Sigmoid colon (tissue), 6 donors: ENCODE measurements at regions not wholly inside any gene's neighbourhood (a gene's known extent, or its start where the extent isn't known, plus 50 kb on each side); places are given as distances from the start of the nearest gene placed in this dataset.

Experiments used
- DNase-seq: peaks from one replicate; pipeline ENCODE4 v3.0.0-alpha.2; 2019
- H3K27ac ChIP-seq, 4 donors: fragments of 200-600 bp; sonication (generic); one replicate each; pipeline ENCODE4 v1.5.1; 2016 to 2019; ENCODE audit warnings: mild to moderate bottlenecking in 1 of 4
- H3K27me3 ChIP-seq, 3 donors: fragments of 200-600 bp; sonication (generic); one replicate each; pipeline ENCODE4 v1.5.1; 2019; ENCODE audit warnings: mild to moderate bottlenecking in 1 of 3
- H3K36me3 ChIP-seq, 4 donors: fragments of 200-600 bp; sonication (generic); one replicate each; pipeline ENCODE4 v1.5.1; 2016 to 2019
- H3K4me1 ChIP-seq, 4 donors: fragments of 200-600 bp; sonication (generic); one replicate each; pipeline ENCODE4 v1.5.1; 2017 to 2019
- H3K4me3 ChIP-seq, 4 donors: fragments of 200-600 bp; sonication (generic); one replicate each; pipeline ENCODE4 v1.5.1; 2017 to 2019; ENCODE audit warnings: mild to moderate bottlenecking in 2 of 4, moderate library complexity in 1 of 4
- H3K9me3 ChIP-seq, 4 donors: fragments of 200-600 bp in 3 of 4; sonication (generic) in 3 of 4; one replicate each; pipeline versions ENCODE4 v1.5.1 to v1.6.1; 2013 to 2019
- EP300 ChIP-seq, 4 donors: sonication (generic); formaldehyde crosslinking; IDR thresholded peaks; one replicate each; pipeline ENCODE4 v1.6.1; 2017; ENCODE audit warnings: antibody characterized with exemption in 4 of 4
- POLR2A ChIP-seq, 2 donors: fragments of 450-650 bp; IDR thresholded peaks; one replicate each; pipeline ENCODE4 v1.6.1; 2016; ENCODE audit warnings: antibody characterized with exemption in 2 of 2, mild to moderate bottlenecking in 2 of 2, moderate library complexity in 2 of 2
- POLR2AphosphoS5 ChIP-seq, 4 donors: sonication (generic); formaldehyde crosslinking; IDR thresholded peaks; one replicate each; pipeline ENCODE4 v1.6.1; 2017; ENCODE audit warnings: antibody characterized with exemption in 4 of 4
- WGBS, 2 donors: extraction: QIAGEN DNeasy Blood & Tissue Kit; methylation state at CpG; one replicate each; pipeline ENCODE4 v1.1.7; 2013; 5-methylcytosine and 5-hydroxymethylcytosine counted together
- intact Hi-C: fragments of 100-400 bp; cut with DNase I; formaldehyde crosslinking; loops from one replicate; pipeline ENCODE4 v1.15.1; 2023
- TF ChIP-seq, protein P1 (sequence below), 4 experiments: fragments of 450-650 bp in 3 of 4; fragments of 200-600 bp in 1 of 4; IDR thresholded peaks; one replicate each; pipeline ENCODE4 v1.5.1; 2016 to 2019; ENCODE audit warnings: antibody characterized with exemption in 4 of 4, mild to moderate bottlenecking in 3 of 4, moderate library complexity in 2 of 4
- donor health status: healthy with polysubstance abuse.
- donor health status: healthy.

DNA sequence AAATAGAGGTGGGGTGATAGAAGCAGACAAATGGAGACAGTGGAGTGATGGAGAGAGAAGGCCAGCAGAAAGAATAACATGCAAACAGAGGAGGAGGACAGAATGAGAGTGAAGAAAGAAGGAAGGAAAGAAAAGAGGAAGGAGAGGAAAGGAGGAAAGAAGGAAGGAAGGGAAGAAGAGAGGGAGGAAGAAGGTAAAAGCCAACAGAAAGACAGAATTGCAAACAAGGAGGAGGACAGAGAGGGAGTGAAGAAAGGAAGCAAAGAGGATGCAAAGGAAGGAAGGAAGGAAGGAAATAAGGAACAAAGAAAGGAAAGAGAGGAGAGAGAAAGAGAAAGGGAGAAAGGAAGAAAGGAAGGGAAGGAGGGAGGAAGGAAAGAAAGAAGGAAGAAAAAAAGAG is 444.0 kb downstream of the IRS1 start:
- intact Hi-C loops = no loop called here
- H3K4me1 ChIP-seq = no peaks in the 10 kb centered on the region
- H3K27ac ChIP-seq = no peak overlapping the region
- TF ChIP-seq, protein P1, sequence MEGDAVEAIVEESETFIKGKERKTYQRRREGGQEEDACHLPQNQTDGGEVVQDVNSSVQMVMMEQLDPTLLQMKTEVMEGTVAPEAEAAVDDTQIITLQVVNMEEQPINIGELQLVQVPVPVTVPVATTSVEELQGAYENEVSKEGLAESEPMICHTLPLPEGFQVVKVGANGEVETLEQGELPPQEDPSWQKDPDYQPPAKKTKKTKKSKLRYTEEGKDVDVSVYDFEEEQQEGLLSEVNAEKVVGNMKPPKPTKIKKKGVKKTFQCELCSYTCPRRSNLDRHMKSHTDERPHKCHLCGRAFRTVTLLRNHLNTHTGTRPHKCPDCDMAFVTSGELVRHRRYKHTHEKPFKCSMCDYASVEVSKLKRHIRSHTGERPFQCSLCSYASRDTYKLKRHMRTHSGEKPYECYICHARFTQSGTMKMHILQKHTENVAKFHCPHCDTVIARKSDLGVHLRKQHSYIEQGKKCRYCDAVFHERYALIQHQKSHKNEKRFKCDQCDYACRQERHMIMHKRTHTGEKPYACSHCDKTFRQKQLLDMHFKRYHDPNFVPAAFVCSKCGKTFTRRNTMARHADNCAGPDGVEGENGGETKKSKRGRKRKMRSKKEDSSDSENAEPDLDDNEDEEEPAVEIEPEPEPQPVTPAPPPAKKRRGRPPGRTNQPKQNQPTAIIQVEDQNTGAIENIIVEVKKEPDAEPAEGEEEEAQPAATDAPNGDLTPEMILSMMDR (IDR thresholded peaks at IDR 0.05) = no peak
- TF ChIP-seq POLR2A (IDR thresholded peaks at IDR 0.05) = no peak
- TF ChIP-seq POLR2AphosphoS5 (IDR thresholded peaks at IDR 0.05) = no peak
- TF ChIP-seq EP300 (IDR thresholded peaks at IDR 0.05) = no peak
- H3K27me3 ChIP-seq = no peaks in the 10 kb centered on the region
- no peaks in the 10 kb centered on the region for H3K36me3 ChIP-seq
- H3K4me3 ChIP-seq = no peak overlapping the region
- no peak for DNase-seq
- no peaks in the 10 kb centered on the region for H3K9me3 ChIP-seq

DNA sequence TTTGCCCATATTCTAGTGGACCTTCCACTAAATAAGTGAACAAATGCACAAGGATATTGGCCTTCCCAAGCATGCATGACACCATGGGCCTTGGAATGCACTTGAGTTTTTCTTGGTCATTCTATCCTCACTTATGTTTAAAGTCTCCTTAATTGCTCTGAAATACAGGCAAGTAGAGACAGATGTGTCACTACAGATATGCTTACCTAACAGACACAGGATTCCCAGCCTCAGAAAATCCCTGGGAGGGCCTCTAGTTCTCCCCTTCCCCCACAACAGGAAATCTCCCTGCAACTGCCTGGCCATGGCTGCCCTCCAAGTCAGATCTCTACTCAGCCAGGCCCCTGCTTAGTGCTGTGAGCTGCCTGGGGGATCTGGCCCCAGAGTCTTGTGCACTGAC is 445.2 kb downstream of the IRS1 start:
- TF ChIP-seq EP300 (IDR thresholded peaks at IDR 0.05) = no peak
- no peak for TF ChIP-seq POLR2AphosphoS5 (IDR thresholded peaks at IDR 0.05)
- TF ChIP-seq, protein P1 (IDR thresholded peaks at IDR 0.05) = no peak
- no peak for TF ChIP-seq POLR2A (IDR thresholded peaks at IDR 0.05)
- H3K27me3 ChIP-seq = no peaks in the 10 kb centered on the region
- no peak for DNase-seq
- no peak overlapping the region for H3K27ac ChIP-seq
- no peaks in the 10 kb centered on the region for H3K36me3 ChIP-seq
- no peak overlapping the region for H3K4me3 ChIP-seq
- intact Hi-C loops = no loop called here
- H3K4me1 ChIP-seq = no peaks in the 10 kb centered on the region
- H3K9me3 ChIP-seq = no peaks in the 10 kb centered on the region

DNA sequence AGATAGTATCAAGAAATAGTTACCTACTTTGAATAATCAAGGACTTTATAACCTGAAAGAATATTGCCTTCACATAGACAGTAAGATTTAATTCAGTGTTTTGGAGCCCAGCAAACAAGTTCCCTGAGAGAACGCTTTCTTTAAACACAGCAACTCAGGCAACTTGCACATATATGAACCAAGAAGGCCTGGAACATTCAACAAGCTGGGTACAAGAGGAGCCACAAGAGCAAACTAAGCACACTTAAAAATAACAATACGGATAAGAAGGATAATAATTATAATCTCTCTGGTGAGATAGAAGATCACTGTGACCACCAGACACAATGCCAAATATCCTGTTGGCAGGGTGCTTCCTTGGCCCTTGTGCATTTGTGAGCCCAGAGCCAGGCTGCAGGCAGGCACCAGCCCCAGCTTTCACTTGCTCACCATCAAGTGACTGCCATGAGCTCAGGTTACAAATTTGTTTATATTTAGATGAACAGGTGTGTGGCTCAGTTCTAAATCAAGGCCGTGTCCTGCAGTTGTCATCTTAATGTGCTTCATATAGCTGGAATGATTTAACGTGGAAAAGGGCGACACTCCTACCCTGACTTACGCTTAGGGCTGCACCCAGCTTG is 446.6 kb downstream of the IRS1 start:
- H3K4me3 ChIP-seq = no peak overlapping the region
- no peak overlapping the region for H3K27ac ChIP-seq
- H3K9me3 ChIP-seq = no peaks in the 10 kb centered on the region
- no peaks in the 10 kb centered on the region for H3K36me3 ChIP-seq
- no peaks in the 10 kb centered on the region for H3K27me3 ChIP-seq
- H3K4me1 ChIP-seq = no peaks in the 10 kb centered on the region
- intact Hi-C loops = no loop called here
- TF ChIP-seq EP300 (IDR thresholded peaks at IDR 0.05) (no peak), POLR2AphosphoS5 (IDR thresholded peaks at IDR 0.05) (no peak), POLR2A (IDR thresholded peaks at IDR 0.05) (no peak)
- TF ChIP-seq, protein P1 (IDR thresholded peaks at IDR 0.05) = no peak
- 89 to 90% methylated on average over 6 of the region's 6 CpGs for WGBS, 2 donors
- DNase-seq = no peak

DNA sequence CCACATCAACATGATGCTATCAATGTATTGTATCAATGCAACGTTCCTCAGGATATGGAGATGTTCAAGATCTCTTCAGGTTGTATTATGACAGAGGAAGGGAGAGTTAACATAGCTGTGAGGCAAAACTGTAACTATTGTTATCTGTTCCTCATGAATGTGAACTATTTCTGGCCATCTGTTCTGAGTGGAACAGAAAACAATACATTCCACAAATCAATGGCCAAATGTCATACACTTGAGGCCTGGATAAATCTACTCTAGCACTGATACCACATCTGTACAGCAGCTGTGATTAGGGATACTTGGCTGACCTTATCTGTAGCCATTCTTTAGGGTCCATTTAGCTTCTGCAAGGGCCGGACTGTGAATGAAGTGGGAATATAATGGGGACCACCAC is 447.9 kb downstream of the IRS1 start:
- Histone ChIP-seq H3K27ac (no peak overlapping the region), H3K9me3 (no peaks in the 10 kb centered on the region), H3K36me3 (no peaks in the 10 kb centered on the region), H3K27me3 (no peaks in the 10 kb centered on the region), H3K4me1 (no peaks in the 10 kb centered on the region), H3K4me3 (no peak overlapping the region)
- DNase-seq = no peak
- TF ChIP-seq, protein P1 (IDR thresholded peaks at IDR 0.05) = no peak
- TF ChIP-seq EP300 (IDR thresholded peaks at IDR 0.05) (no peak), POLR2A (IDR thresholded peaks at IDR 0.05) (no peak), POLR2AphosphoS5 (IDR thresholded peaks at IDR 0.05) (no peak)
- intact Hi-C loops = no loop called here
- 84 to 90% methylated on average over 2 of the region's 2 CpGs for WGBS, 2 donors

DNA sequence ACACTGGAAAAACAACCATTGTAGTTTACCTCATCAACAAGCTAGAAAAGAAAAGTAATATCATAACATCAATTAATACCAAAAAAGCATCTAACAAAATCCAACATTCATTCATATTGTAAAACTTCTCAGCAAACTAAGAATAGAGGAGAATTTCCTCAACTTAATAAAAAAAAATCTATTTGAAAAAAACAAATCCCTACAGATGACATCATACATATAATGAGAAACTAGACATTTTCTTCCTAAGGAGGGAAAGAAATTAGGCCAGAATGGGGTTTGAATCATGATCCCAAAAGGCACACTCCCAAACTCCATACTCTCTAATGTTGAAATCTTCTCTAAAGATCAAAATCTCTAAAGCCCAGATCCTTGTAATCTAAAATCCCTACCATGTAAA is 460.0 kb downstream of the IRS1 start:
- intact Hi-C loops = no loop called here
- H3K27me3 ChIP-seq = no peaks in the 10 kb centered on the region

More for the DNA sequence above, 460.0 kb downstream of the IRS1 start:
- TF ChIP-seq POLR2AphosphoS5 (IDR thresholded peaks at IDR 0.05) (no peak), EP300 (IDR thresholded peaks at IDR 0.05) (no peak), POLR2A (IDR thresholded peaks at IDR 0.05) (no peak)
- TF ChIP-seq, protein P1 (IDR thresholded peaks at IDR 0.05) = no peak
- no peaks in the 10 kb centered on the region for H3K9me3 ChIP-seq
- H3K27ac ChIP-seq = no peak overlapping the region
- H3K36me3 ChIP-seq = no peaks in the 10 kb centered on the region
- H3K4me3 ChIP-seq = no peak overlapping the region
- no peak for DNase-seq
- no peaks in the 10 kb centered on the region for H3K4me1 ChIP-seq
